H9 (cell line): ENCODE measurements at regions not wholly inside any gene's neighbourhood (a gene's known extent, or its start where the extent isn't known, plus 50 kb on each side); places are given as distances from the start of the nearest gene placed in this dataset.

Source experiments
- DNase-seq: peaks from one replicate; pipeline ENCODE4 v3.0.0-alpha.2; 2017
- H2AFZ ChIP-seq: one replicate; pipeline ENCODE4 v1.6.1; 2013; ENCODE audit warnings: mild to moderate bottlenecking, low read length, control low read depth, moderate library complexity
- H2AK5ac ChIP-seq: 2 replicates; pipeline ENCODE4 v1.6.1; 2013; ENCODE audit warnings: low read length, control low read depth, mixed read lengths; ENCODE audit not compliant: insufficient read length
- H2BK120ac ChIP-seq: one replicate; pipeline ENCODE4 v1.6.1; 2013; ENCODE audit warnings: low read depth, mild to moderate bottlenecking, low read length, control low read depth, inconsistent platforms; ENCODE audit not compliant: poor library complexity, severe bottlenecking
- H2BK12ac ChIP-seq: 2 replicates; pipeline ENCODE4 v1.6.1; 2013; ENCODE audit warnings: low read length, control low read depth, mixed read lengths, low read depth; ENCODE audit not compliant: insufficient read length
- H2BK15ac ChIP-seq: 2 replicates; pipeline ENCODE4 v1.6.1; 2013; ENCODE audit warnings: low read depth, low read length, control low read depth
- H2BK20ac ChIP-seq: one replicate; pipeline ENCODE4 v1.6.1; 2013; ENCODE audit warnings: low read depth, mild to moderate bottlenecking, low read length, control low read depth, inconsistent platforms; ENCODE audit not compliant: poor library complexity, severe bottlenecking
- H2BK5ac ChIP-seq: 2 replicates; pipeline ENCODE4 v1.6.1; 2013; ENCODE audit warnings: low read length, control low read depth, mixed read lengths; ENCODE audit not compliant: insufficient read length
- H3K14ac ChIP-seq: 2 replicates; pipeline ENCODE4 v1.6.1; 2013; ENCODE audit warnings: low read length, control low read depth; ENCODE audit not compliant: insufficient read depth
- H3K18ac ChIP-seq: 2 replicates; pipeline ENCODE4 v1.6.1; 2013; ENCODE audit warnings: low read depth, mild to moderate bottlenecking, mixed read lengths, low read length, control low read depth; ENCODE audit not compliant: insufficient read length
- H3K23ac ChIP-seq: 2 replicates; pipeline ENCODE4 v1.6.1; 2013; ENCODE audit warnings: low read length, control low read depth, mixed read lengths, low read depth; ENCODE audit not compliant: insufficient read length
- H3K23me2 ChIP-seq: 2 replicates; pipeline ENCODE4 v1.6.1; 2013; ENCODE audit warnings: low read depth, mild to moderate bottlenecking, mixed read lengths, low read length, control low read depth; ENCODE audit not compliant: insufficient read length, poor library complexity, severe bottlenecking
- H3K27ac ChIP-seq: 2 replicates; pipeline ENCODE4 v1.5.1; 2013; ENCODE audit warnings: low read length, control low read depth, mixed read lengths, low read depth; ENCODE audit not compliant: insufficient read length
- H3K27me3 ChIP-seq: 2 replicates; pipeline ENCODE4 v1.6.1; 2013; ENCODE audit warnings: low read length, control low read depth, inconsistent platforms; ENCODE audit not compliant: insufficient read depth
- H3K4ac ChIP-seq: 2 replicates; pipeline ENCODE4 v1.6.1; 2013; ENCODE audit warnings: low read depth, mild to moderate bottlenecking, control low read depth, inconsistent platforms, low read length, moderate library complexity
- H3K4me1 ChIP-seq: 2 replicates; pipeline ENCODE4 v1.6.1; 2013; ENCODE audit warnings: low read length, control low read depth, inconsistent platforms; ENCODE audit not compliant: insufficient read depth
- H3K4me2 ChIP-seq: 2 replicates; pipeline ENCODE4 v1.6.1; 2013; ENCODE audit warnings: low read length, control low read depth, mixed read lengths; ENCODE audit not compliant: insufficient read length, insufficient read depth
- H3K56ac ChIP-seq: 2 replicates; pipeline ENCODE4 v1.6.1; 2013; ENCODE audit warnings: low read depth, mild to moderate bottlenecking, mixed read lengths, low read length, control low read depth; ENCODE audit not compliant: insufficient read length
- H3K79me1 ChIP-seq: 2 replicates; pipeline ENCODE4 v1.6.1; 2013; ENCODE audit warnings: low read depth, mild to moderate bottlenecking, moderate library complexity, low read length, control low read depth, inconsistent platforms; ENCODE audit not compliant: insufficient read depth, poor library complexity, severe bottlenecking
- H3K79me2 ChIP-seq: 2 replicates; pipeline ENCODE4 v1.6.1; 2013; ENCODE audit warnings: low read length, control low read depth, inconsistent platforms; ENCODE audit not compliant: insufficient read depth
- H3K9ac ChIP-seq: 2 replicates; pipeline ENCODE4 v1.6.1; 2013; ENCODE audit warnings: low read length, control low read depth, mixed read lengths; ENCODE audit not compliant: insufficient read length; ENCODE audit errors: extremely low read depth
- H3K9me3 ChIP-seq: one replicate; pipeline ENCODE4 v1.6.1; 2013; ENCODE audit warnings: low read depth, low read length, inconsistent platforms; ENCODE audit not compliant: control insufficient read depth
- H3T11ph ChIP-seq: one replicate; pipeline ENCODE4 v1.6.1; 2013; ENCODE audit warnings: mild to moderate bottlenecking, low read length, control low read depth, inconsistent platforms
- H4K20me1 ChIP-seq: one replicate; pipeline ENCODE4 v1.6.1; 2013; ENCODE audit not compliant: control insufficient read depth, insufficient read length, insufficient read depth
- H4K5ac ChIP-seq: 2 replicates; pipeline ENCODE4 v1.6.1; 2013; ENCODE audit warnings: low read depth, mild to moderate bottlenecking, mixed read lengths, low read length, control low read depth; ENCODE audit not compliant: insufficient read length
- H4K8ac ChIP-seq: replicated peaks from 2 replicates; pipeline ENCODE4 v1.6.1; 2013; ENCODE audit warnings: low read length, control low read depth, mixed read lengths, low read depth; ENCODE audit not compliant: insufficient read length
- H4K91ac ChIP-seq: 2 replicates; pipeline ENCODE4 v1.6.1; 2013; ENCODE audit warnings: low read depth, mild to moderate bottlenecking, moderate library complexity, mixed read lengths, low read length, control low read depth; ENCODE audit not compliant: insufficient read length
- H3K27ac Mint-ChIP-seq, 3 experiments: 2 replicates in 2 of 3; 3 replicates in 1 of 3; pipeline ENCODE4 v1.8.0; 2020 to 2021; ENCODE audit warnings: mixed read lengths in 3 of 3, mild to moderate bottlenecking in 1 of 3, moderate library complexity in 1 of 3
- H3K27me3 Mint-ChIP-seq: 2 replicates; pipeline ENCODE4 v1.8.0; 2021; ENCODE audit warnings: low read depth, mild to moderate bottlenecking, moderate library complexity, mixed read lengths
- H3K36me3 Mint-ChIP-seq, 3 experiments: 2 replicates in 2 of 3; 3 replicates in 1 of 3; pipeline ENCODE4 v1.8.0; 2020 to 2021; ENCODE audit warnings: low read depth in 3 of 3, mixed read lengths in 3 of 3; ENCODE audit not compliant: insufficient read depth in 1 of 3
- H3K4me1 Mint-ChIP-seq, 2 experiments: 2 replicates each; pipeline ENCODE4 v1.8.0; 2020; ENCODE audit warnings: mixed read lengths in 2 of 2
- H3K4me3 Mint-ChIP-seq, 2 experiments: 2 replicates in 1 of 2; 3 replicates in 1 of 2; pipeline ENCODE4 v1.8.0; 2020 to 2021; ENCODE audit warnings: mild to moderate bottlenecking in 2 of 2, mixed read lengths in 2 of 2, moderate library complexity in 1 of 2
- H3K9me3 Mint-ChIP-seq, 2 experiments: 2 replicates in 1 of 2; 3 replicates in 1 of 2; pipeline ENCODE4 v1.8.0; 2020; ENCODE audit warnings: mild to moderate bottlenecking in 2 of 2, mixed read lengths in 2 of 2, moderate library complexity in 1 of 2
- CTCF ChIP-seq: fragments of 200-600 bp; sonication (generic); conservative IDR thresholded peaks from 3 replicates; pipeline ENCODE4 v1.8.0; 2021; ENCODE audit warnings: antibody characterized with exemption, mild to moderate bottlenecking
- WGBS: extraction: QIAGEN DNeasy Blood & Tissue Kit; methylation state at CpG from one replicate; pipeline ENCODE4 v1.1.7; 2013; ENCODE audit warnings: missing lambda C conversion rate, low lambda C conversion rate, mixed read lengths; ENCODE audit not compliant: insufficient read length; ENCODE audit errors: extremely low coverage; 5-methylcytosine and 5-hydroxymethylcytosine counted together

- no peaks in the 10 kb centered on the region for H3K36me3 Mint-ChIP-seq
- no peak overlapping the region for H3K4ac ChIP-seq
- no peaks in the 10 kb centered on the region for H4K20me1 ChIP-seq
- H3K4me1 Mint-ChIP-seq = peaks cover 4 to 11% of the 10 kb centered on the region in 2 experiments; a peak in 3 of 4 replicates
- no peaks in the 10 kb centered on the region for H3K9me3 Mint-ChIP-seq
- H3K9me3 ChIP-seq = no peaks in the 10 kb centered on the region
- no peak overlapping the region for H3K27ac ChIP-seq
- no peak overlapping the region for H3K23ac ChIP-seq
- no peak for DNase-seq
- H4K91ac ChIP-seq = no peak overlapping the region
- no peak overlapping the region for H2AK5ac ChIP-seq
- no peak overlapping the region for H4K8ac ChIP-seq
- no peaks in the 10 kb centered on the region for H3K79me2 ChIP-seq
- no peak overlapping the region for H2BK20ac ChIP-seq
- no peaks in the 10 kb centered on the region for H3K23me2 ChIP-seq
- no CpG with 5 or more reads among the region's 6 CpGs for WGBS
- H3K27me3 ChIP-seq = no peaks in the 10 kb centered on the region
- no peak overlapping the region for H3K9ac ChIP-seq
- H2AFZ ChIP-seq = no peak overlapping the region
- H2BK15ac ChIP-seq = no peak overlapping the region
- no peaks in the 10 kb centered on the region for H3K27me3 Mint-ChIP-seq
- H3T11ph ChIP-seq = no peak overlapping the region
- H2BK5ac ChIP-seq = no peak overlapping the region
- no peaks in the 10 kb centered on the region; the same call in 1 of the 2 replicates for H3K4me1 ChIP-seq
- no peaks in the 10 kb centered on the region for H3K79me1 ChIP-seq
- H3K27ac Mint-ChIP-seq = no peak overlapping the region
- no peak overlapping the region for H3K4me2 ChIP-seq
- H2BK12ac ChIP-seq = no peak overlapping the region
- H2BK120ac ChIP-seq = no peak overlapping the region
- H3K14ac ChIP-seq = no peak overlapping the region
- no peak for TF ChIP-seq CTCF
- no peak overlapping the region for H4K5ac ChIP-seq
- no peak overlapping the region for H3K18ac ChIP-seq
- no peak overlapping the region for H3K56ac ChIP-seq
- no peak overlapping the region for H3K4me3 Mint-ChIP-seq
These were observed 391.3 kb upstream of the XYLT1 start for GRCh38 chr16:17861981-17862479.
